ENCODE measurements at regions not wholly inside any gene's neighbourhood (a gene's known extent, or its start where the extent isn't known, plus 50 kb on each side); places are given as distances from the start of the nearest gene placed in this dataset.

DNA sequence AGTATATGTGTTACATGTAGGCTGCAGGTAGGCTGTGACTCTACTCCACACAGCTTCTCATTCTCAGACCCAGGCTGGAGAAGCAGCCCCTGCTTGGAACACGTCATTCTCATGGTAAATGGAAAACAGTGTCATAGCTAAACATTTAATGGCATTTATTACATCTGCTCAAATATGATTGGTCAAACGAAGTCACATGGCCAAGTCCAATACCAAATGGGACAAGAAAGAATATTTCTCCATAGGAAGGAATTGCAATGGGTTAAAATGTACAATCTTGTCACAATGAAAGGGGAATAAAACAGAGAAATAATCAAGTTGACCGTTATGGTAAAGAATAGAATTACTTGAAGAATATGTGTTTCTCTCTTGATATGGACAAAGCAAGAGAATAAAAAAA lies 198.6 kb downstream of the ANAPC10 start:
- ATAC-seq (no peak), DNase-seq (ENCODE audit: low spot score) (no peak)
- Mint-ChIP-seq H3K36me3 (no peaks in the 10 kb centered on the region), H3K4me3 (no peak overlapping the region), H3K27me3 (ENCODE audit: low read depth) (no peaks in the 10 kb centered on the region), H3K27ac (no peak overlapping the region), H3K4me1 (no peaks in the 10 kb centered on the region), H3K9me3 (peaks cover 14% of the 10 kb centered on the region)
- ChIA-PET CTCF (no interaction called here), POLR2A (no interaction called here)
- TF ChIP-seq ARID4B (CRISPR knock-in tag; IDR thresholded peaks at IDR 0.05; ENCODE audit: borderline replicate concordance) (no peak), E2F1 (CRISPR knock-in tag; IDR thresholded peaks at IDR 0.05) (no peak), E2F4 (CRISPR knock-in tag; IDR thresholded peaks at IDR 0.05; ENCODE audit: borderline replicate concordance, low read depth) (no peak), TEAD1 (CRISPR knock-in tag; IDR thresholded peaks at IDR 0.05) (no peak), FOXP1 (CRISPR knock-in tag; IDR thresholded peaks at IDR 0.05; ENCODE audit: borderline replicate concordance) (no peak), OVOL2 (CRISPR knock-in tag; IDR thresholded peaks at IDR 0.05; ENCODE audit: borderline replicate concordance) (no peak), STAT6 (CRISPR knock-in tag; conservative IDR thresholded peaks at IDR 0.05; ENCODE audit: low read depth) (no peak), NR1H2 (CRISPR knock-in tag; IDR thresholded peaks at IDR 0.05) (no peak), ZNF423 (CRISPR knock-in tag; IDR thresholded peaks at IDR 0.05) (no peak), AFF4 (CRISPR knock-in tag; IDR thresholded peaks at IDR 0.05; ENCODE audit: borderline replicate concordance) (no peak), ZNF317 (CRISPR knock-in tag; IDR thresholded peaks at IDR 0.05; ENCODE audit: borderline replicate concordance, low read depth) (no peak), CBFB (CRISPR knock-in tag; IDR thresholded peaks at IDR 0.05; ENCODE audit: low read depth) (no peak), GABPB1 (CRISPR knock-in tag; IDR thresholded peaks at IDR 0.05) (no peak), MAX (CRISPR knock-in tag; IDR thresholded peaks at IDR 0.05) (no peak), USF1 (CRISPR knock-in tag; IDR thresholded peaks at IDR 0.05) (no peak), ZBTB43 (CRISPR knock-in tag; IDR thresholded peaks at IDR 0.05) (no peak)
- TF ChIP-seq, protein P1, sequence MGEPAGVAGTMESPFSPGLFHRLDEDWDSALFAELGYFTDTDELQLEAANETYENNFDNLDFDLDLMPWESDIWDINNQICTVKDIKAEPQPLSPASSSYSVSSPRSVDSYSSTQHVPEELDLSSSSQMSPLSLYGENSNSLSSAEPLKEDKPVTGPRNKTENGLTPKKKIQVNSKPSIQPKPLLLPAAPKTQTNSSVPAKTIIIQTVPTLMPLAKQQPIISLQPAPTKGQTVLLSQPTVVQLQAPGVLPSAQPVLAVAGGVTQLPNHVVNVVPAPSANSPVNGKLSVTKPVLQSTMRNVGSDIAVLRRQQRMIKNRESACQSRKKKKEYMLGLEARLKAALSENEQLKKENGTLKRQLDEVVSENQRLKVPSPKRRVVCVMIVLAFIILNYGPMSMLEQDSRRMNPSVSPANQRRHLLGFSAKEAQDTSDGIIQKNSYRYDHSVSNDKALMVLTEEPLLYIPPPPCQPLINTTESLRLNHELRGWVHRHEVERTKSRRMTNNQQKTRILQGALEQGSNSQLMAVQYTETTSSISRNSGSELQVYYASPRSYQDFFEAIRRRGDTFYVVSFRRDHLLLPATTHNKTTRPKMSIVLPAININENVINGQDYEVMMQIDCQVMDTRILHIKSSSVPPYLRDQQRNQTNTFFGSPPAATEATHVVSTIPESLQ (CRISPR knock-in tag; IDR thresholded peaks at IDR 0.05), result no peak
- TF ChIP-seq, protein P2, sequence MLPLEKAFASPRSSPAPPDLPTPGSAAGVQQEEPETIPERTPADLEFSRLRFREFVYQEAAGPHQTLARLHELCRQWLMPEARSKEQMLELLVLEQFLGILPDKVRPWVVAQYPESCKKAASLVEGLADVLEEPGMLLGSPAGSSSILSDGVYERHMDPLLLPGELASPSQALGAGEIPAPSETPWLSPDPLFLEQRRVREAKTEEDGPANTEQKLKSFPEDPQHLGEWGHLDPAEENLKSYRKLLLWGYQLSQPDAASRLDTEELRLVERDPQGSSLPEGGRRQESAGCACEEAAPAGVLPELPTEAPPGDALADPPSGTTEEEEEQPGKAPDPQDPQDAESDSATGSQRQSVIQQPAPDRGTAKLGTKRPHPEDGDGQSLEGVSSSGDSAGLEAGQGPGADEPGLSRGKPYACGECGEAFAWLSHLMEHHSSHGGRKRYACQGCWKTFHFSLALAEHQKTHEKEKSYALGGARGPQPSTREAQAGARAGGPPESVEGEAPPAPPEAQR (CRISPR knock-in tag; IDR thresholded peaks at IDR 0.05), result no peak

Data from WTC11 (cell line).